GM19463 (cell line): ENCODE measurements at regions not wholly inside any gene's neighbourhood (a gene's known extent, or its start where the extent isn't known, plus 50 kb on each side); places are given as distances from the start of the nearest gene placed in this dataset.

Experiments used
- ATAC-seq: cut with Tn5 transposase; IDR thresholded peaks from one replicate; pipeline ENCODE4 v1.9.1; 2021; ENCODE audit warnings: mild to moderate bottlenecking, moderate library complexity; ENCODE audit not compliant: unreplicated experiment

- ATAC-seq = no peak
Measured at GRCh38 chr20:50257860-50258259, 67.2 kb downstream of the CEBPB start.

GRCh38 chr20:50258790-50259483 lies 68.3 kb downstream of the CEBPB start:
- no peak for ATAC-seq

- no peak for ATAC-seq
Measured at GRCh38 chr20:50259705-50260478, 69.3 kb downstream of the CEBPB start.

GRCh38 chr20:50260479-50261221 lies 70.0 kb downstream of the CEBPB start:
- no peak for ATAC-seq

- no peak for ATAC-seq
Measured at GRCh38 chr20:50261471-50262212, 71.0 kb downstream of the CEBPB start.

GRCh38 chr20:50263831-50264230 lies 73.2 kb downstream of the CEBPB start:
- ATAC-seq = no peak

GRCh38 chr20:50264534-50265145 lies 74.0 kb downstream of the CEBPB start:
- ATAC-seq = no peak

GRCh38 chr20:50265245-50265946 lies 74.8 kb downstream of the CEBPB start:
- ATAC-seq = no peak

GRCh38 chr20:50266293-50267040 lies 75.8 kb downstream of the CEBPB start:
- ATAC-seq = no peak

- no peak for ATAC-seq
Measured at GRCh38 chr20:50267041-50267865, 76.6 kb downstream of the CEBPB start.

- no peak for ATAC-seq
Measured at GRCh38 chr20:50267866-50268219, 77.2 kb downstream of the CEBPB start.

- no peak for ATAC-seq
Measured at GRCh38 chr20:50269091-50270033, 78.7 kb downstream of the CEBPB start.

- no peak for ATAC-seq
Measured at GRCh38 chr20:50270034-50270395, 79.4 kb downstream of the CEBPB start.

GRCh38 chr20:50270569-50270968 lies 79.9 kb downstream of the CEBPB start:
- ATAC-seq = no peak

GRCh38 chr20:50271176-50271575 lies 80.5 kb downstream of the CEBPB start:
- ATAC-seq = no peak

GRCh38 chr20:50271612-50272011 lies 81.0 kb downstream of the CEBPB start:
- no peak for ATAC-seq

GRCh38 chr20:50272030-50272723 lies 81.5 kb downstream of the CEBPB start:
- ATAC-seq = no peak
